Dermis microvascular lymphatic vessel endothelial cell (primary cell): ENCODE measurements at regions not wholly inside any gene's neighbourhood (a gene's known extent, or its start where the extent isn't known, plus 50 kb on each side); places are given as distances from the start of the nearest gene placed in this dataset.
"Not testable (repeated sequence)": the region's sequence is repeated elsewhere in the genome, so short reads cannot be mapped to it uniquely, and the experiment has no call there.

ENCODE experiments used
- DNase-seq, 2 donors: peaks; one replicate each; pipeline versions ENCODE4 v3.0.0 to v3.0.0-alpha.2; 2010; ENCODE audit warnings: low read depth in 2 of 2

- no peak for DNase-seq
These were observed 401.1 kb downstream of the CD83 start for GRCh38 chr6:14518515-14519217.

DNA sequence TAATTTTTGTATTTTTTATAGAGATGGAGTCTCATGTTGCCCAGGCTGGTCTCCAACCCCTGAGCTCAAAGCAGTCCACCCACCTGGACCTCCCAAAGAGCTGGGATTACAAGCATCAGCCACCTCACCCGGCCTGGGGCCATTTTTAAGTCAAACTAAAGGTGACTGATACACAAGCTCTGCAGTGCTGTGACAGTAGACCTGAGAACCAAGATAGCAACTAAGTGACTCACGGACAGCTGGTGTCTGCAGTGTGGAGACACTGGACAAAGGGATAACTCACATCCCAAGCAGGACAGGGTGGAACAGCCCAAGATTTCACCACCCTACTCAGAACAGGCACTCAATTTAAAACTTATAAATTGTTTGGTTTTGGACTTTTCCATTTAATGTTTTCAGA lies 402.5 kb downstream of the CD83 start:
- DNase-seq = no peak

DNA sequence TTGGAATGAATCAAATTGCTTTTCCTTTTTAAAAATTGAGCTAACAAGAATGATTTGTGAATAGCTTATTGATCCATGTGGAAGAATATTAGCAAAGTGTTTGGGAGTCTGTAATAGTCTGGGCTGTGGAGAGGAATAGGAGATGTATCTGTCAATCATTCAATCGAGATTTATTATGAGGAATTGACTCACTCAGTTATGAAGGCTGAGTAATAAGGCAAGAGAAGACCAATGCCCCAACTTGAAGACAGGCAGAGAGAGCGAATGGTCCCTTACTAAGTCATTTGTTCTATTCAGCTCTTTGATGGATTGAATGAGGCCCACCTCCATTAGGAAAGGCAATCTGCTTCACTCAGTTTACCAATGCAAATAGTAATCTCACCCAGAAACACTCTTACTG lies 403.0 kb downstream of the CD83 start:
- no peak for DNase-seq

DNA sequence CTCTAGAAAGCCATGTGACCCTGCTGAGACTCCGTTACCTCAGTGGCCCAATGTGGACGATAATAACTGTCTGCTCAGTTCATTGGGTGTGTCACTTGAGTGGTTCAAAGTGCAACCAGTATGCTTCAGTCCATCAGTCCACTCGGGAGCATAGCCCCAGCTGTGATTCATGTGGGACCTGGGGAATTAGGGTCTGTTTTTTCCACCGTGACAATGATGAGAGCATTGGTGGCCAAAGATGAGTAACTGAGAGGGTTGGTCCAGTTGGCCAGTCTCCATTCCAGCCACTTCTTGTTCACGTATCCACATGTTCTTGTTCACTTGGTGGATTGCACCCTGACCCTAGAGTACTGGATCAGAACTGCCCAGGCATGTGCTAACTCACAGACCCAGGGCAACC lies 403.6 kb downstream of the CD83 start:
- no peak for DNase-seq

- not testable (repeated sequence) for DNase-seq
These were observed 404.3 kb downstream of the CD83 start for GRCh38 chr6:14521861-14522260.

- DNase-seq = no peak
These were observed 406.7 kb downstream of the CD83 start for GRCh38 chr6:14524319-14524718.

DNA sequence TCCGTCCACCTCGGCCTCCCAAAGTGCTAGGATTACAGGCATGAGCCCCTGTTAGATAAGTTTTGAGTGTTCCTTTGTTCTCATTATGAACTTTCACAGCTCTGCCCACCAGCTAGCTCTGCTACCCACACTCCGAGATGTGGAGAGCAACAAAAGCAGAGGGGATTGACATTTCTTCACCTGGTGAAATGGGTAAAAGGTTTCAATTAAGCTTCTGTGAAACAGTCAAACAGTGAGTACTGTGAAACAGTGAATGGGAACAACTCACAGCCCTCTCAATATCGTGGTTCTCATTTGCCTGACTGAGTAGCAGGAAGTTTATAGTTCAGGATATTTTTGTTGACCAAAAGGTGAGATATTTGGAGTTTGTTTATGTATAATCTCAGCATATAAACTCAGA lies 412.8 kb downstream of the CD83 start:
- no peak for DNase-seq

GRCh38 chr6:14533446-14533845 lies 415.9 kb downstream of the CD83 start:
- DNase-seq = no peak

- DNase-seq = no peak
These were observed 419.5 kb downstream of the CD83 start for GRCh38 chr6:14537030-14537429.

DNA sequence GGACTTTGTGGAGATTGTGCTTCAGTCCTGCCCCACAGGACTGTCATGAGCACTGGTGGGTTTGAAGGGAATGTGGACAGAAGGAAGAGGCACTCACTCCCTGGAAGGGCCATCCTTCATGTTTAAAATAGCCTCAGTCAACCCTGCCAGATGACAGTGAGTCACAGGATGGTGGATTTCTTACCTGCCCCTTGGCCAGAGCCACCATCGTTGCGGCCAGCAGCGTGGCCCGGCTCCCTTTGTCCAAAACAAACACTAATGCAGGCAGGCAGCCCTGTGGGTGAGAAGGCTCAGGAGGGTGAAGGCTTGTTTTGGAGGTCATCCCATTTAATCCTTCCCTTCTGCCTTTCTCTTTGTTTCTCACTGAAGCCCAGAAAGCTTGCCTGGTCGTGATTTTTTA lies 422.7 kb downstream of the CD83 start:
- no peak for DNase-seq

DNA sequence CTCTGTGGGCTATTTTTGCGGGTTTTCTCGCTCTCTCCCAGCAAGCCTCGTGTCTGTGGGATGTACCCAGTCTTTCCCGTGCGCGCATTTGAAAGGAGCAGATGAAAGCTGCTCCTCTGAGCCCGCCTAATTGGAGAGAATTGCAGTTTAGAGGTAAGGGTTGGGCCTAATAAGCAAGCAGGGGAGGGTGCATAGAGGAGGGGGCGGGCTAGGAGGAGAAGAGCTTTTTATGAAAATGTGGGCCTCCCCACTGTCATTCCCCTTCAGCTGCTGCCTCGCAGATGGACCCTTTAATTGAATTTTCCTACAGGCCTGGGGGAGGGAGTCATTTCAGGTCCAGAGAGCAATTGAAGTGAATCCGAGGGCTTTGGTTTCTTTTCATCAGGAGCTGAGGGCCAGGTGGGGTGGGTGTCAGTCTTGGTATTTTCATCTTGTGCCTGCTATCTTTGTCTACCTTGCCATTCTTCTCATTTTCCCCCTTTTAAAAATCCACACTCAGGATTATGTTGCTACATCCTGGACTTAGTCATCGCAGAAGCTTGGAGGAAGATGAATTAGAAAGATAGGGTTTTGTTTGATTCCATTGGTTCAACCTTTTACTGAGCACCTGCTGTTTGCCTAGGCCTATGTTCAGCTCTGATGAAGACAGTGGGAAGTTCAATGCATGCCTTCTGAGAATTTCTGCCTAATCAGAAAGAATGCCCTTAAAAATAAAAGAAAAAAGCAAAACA lies 423.4 kb downstream of the CD83 start:
- DNase-seq = no peak

DNA sequence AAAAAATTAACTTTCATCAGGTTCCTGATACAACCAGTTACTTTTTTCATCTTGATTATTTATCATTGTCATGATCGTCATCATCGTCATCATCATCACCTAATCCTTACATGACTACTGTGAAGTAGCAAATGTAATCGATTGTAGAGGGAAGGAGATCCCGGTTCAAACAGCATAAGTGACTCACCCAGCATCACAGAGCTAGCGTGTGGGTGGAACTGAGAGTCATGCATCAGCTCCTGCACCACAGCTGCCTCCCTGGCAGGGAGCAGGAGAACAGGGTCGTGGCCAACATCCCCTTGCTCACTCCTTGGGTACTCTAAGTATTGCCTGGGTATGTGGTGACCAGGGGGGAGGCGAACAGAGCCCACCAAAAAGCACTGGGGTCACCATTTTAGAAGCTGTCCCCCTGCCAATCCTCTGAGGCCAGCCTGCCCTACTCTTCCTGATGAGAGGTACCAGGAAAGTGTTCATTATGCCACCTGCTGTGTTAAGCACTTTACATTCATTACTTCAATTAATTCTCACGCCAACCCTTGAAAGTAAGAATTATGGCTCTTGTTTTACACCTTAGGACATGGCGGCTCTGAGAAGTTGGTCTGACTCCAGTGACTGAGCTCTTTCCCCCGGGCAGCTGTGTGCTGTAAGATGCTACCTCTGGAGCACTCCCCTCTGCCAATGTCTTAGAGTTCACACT lies 425.2 kb downstream of the CD83 start:
- no peak for DNase-seq

- no peak for DNase-seq
These were observed 426.5 kb downstream of the CD83 start for GRCh38 chr6:14543971-14544585.

GRCh38 chr6:14544666-14545065 lies 427.1 kb downstream of the CD83 start:
- DNase-seq = no peak

GRCh38 chr6:14545496-14545895 lies 427.9 kb downstream of the CD83 start:
- DNase-seq = no peak

- DNase-seq = no peak
These were observed 428.5 kb downstream of the CD83 start for GRCh38 chr6:14546036-14546435.

- no peak for DNase-seq
These were observed 429.9 kb downstream of the CD83 start for GRCh38 chr6:14547284-14547998.

- no peak for DNase-seq
These were observed 431.8 kb downstream of the CD83 start for GRCh38 chr6:14549304-14549770.

- DNase-seq = no peak
These were observed 432.3 kb downstream of the CD83 start for GRCh38 chr6:14549871-14550270.

GRCh38 chr6:14550410-14550809 lies 432.8 kb downstream of the CD83 start:
- DNase-seq = no peak

GRCh38 chr6:14550822-14551221 lies 433.2 kb downstream of the CD83 start:
- DNase-seq = no peak
